ENCODE measurements at regions not wholly inside any gene's neighbourhood (a gene's known extent, or its start where the extent isn't known, plus 50 kb on each side); places are given as distances from the start of the nearest gene placed in this dataset.

DNA sequence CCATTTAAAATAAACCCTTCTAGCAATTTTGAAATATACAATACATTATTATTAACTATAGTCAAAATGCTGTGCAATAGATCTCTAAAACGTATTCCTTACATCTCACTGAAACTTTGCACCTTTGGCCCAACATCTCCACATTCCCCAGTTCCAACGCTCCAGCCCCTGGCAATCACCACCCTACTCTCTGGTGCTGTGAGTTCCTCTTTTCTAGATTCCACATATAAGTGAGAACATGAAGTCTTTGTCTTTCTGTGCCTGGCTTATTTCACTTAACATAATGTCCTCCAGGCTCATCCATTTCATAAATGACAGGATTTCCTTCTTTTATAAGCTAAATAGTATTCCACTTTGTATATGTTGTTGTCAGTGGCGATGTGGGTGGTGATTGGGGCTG lies 194.7 kb upstream of the RTL1 start:
- DNase-seq (ENCODE audit: low read depth, low spot score) (no peak), ATAC-seq (no peak)
- ChIA-PET CTCF (no interaction called here), POLR2A (no interaction called here)
- H3K27ac ChIP-seq (ENCODE audit: low read length) = no peak overlapping the region
- no peaks in the 10 kb centered on the region for H3K36me3 ChIP-seq (ENCODE audit: control insufficient read depth, insufficient read depth, low read length)
- TF ChIP-seq POLR2AphosphoS5 (IDR thresholded peaks at IDR 0.05; ENCODE audit: low read depth, low read length) = no peak
- TF ChIP-seq SIN3A (IDR thresholded peaks at IDR 0.05; ENCODE audit: borderline replicate concordance, insufficient read depth, low read depth, low read length) = no peak
- TF ChIP-seq TCF7L2 (IDR thresholded peaks at IDR 0.05; ENCODE audit: low read depth, low read length) = no peak
- no peak for TF ChIP-seq REST (IDR thresholded peaks at IDR 0.05; ENCODE audit: insufficient read depth in 1 of 2, low read depth in 2 of 2, low read length in 1 of 2)
- TF ChIP-seq CTCF (IDR thresholded peaks at IDR 0.05) = no peak
- BruUV-seq (replicated peaks) = no TSS peak
- H3K4me3 ChIP-seq (ENCODE audit: low read depth in 2 of 2, low read length in 2 of 2) = no peak overlapping the region
- no peaks in the 10 kb centered on the region for H3K27me3 ChIP-seq (ENCODE audit: control insufficient read depth, insufficient read depth, low read length)
- H3K4me1 ChIP-seq (ENCODE audit: control insufficient read depth, insufficient read depth, low read length) = no peaks in the 10 kb centered on the region
- in situ Hi-C loops (cut with HindIII; ENCODE audit: low pct_unique_long_range_greater_than_20kb, low sequenced_read_pairs) (no loop called here), intact Hi-C loops (cut with micrococcal nuclease; ENCODE audit: unreplicated experiment) (no loop called here)
- no peaks in the 10 kb centered on the region for H3K9me3 ChIP-seq (ENCODE audit: control insufficient read depth, insufficient read depth, low read depth, low read length)

DNA sequence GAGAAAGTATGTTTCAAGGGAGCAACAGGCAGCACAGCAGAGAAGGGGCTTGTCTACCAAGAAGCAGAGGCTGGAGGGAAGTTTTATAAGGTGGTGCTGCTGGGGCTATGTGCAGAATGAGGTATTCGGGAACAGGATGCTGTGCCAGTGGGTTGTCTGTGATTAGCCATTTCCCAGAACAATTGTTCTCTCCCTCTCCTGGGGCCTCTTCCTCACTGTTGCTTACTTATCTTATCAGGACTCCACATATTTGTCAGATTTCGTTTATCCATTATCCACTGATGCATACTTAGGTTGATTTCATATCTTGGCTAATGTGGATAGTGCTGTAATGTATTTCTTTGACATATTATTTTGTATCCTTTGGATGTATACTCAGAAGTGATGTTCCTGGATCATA lies 195.1 kb upstream of the RTL1 start:
- H3K36me3 ChIP-seq (ENCODE audit: control insufficient read depth, insufficient read depth, low read length) = no peaks in the 10 kb centered on the region
- in situ Hi-C loops (cut with HindIII; ENCODE audit: low pct_unique_long_range_greater_than_20kb, low sequenced_read_pairs) = no loop called here
- ChIA-PET CTCF (no interaction called here), POLR2A (no interaction called here)
- DNase-seq (ENCODE audit: low read depth, low spot score) = no peak
- TF ChIP-seq SIN3A (IDR thresholded peaks at IDR 0.05; ENCODE audit: borderline replicate concordance, insufficient read depth, low read depth, low read length) = no peak
- intact Hi-C loops (cut with micrococcal nuclease; ENCODE audit: unreplicated experiment) = no loop called here
- H3K4me3 ChIP-seq (ENCODE audit: low read depth in 2 of 2, low read length in 2 of 2) = no peak overlapping the region
- no peaks in the 10 kb centered on the region for H3K9me3 ChIP-seq (ENCODE audit: control insufficient read depth, insufficient read depth, low read depth, low read length)
- no peaks in the 10 kb centered on the region for H3K27me3 ChIP-seq (ENCODE audit: control insufficient read depth, insufficient read depth, low read length)
- no TSS peak for BruUV-seq (replicated peaks)
- no peak overlapping the region for H3K27ac ChIP-seq (ENCODE audit: low read length)
- no peak for ATAC-seq
- H3K4me1 ChIP-seq (ENCODE audit: control insufficient read depth, insufficient read depth, low read length) = no peaks in the 10 kb centered on the region

- no peaks in the 10 kb centered on the region for H3K9me3 ChIP-seq (ENCODE audit: control insufficient read depth, insufficient read depth, low read depth, low read length)
- no peaks in the 10 kb centered on the region for H3K27me3 ChIP-seq (ENCODE audit: control insufficient read depth, insufficient read depth, low read length)
- no TSS peak for BruUV-seq (replicated peaks)
- no peaks in the 10 kb centered on the region for H3K36me3 ChIP-seq (ENCODE audit: control insufficient read depth, insufficient read depth, low read length)
- H3K4me1 ChIP-seq (ENCODE audit: control insufficient read depth, insufficient read depth, low read length) = no peaks in the 10 kb centered on the region
- in situ Hi-C loops (cut with HindIII; ENCODE audit: low pct_unique_long_range_greater_than_20kb, low sequenced_read_pairs) = no loop called here
- intact Hi-C loops (cut with micrococcal nuclease; ENCODE audit: unreplicated experiment) = no loop called here
- no peak overlapping the region for H3K4me3 ChIP-seq (ENCODE audit: low read depth in 2 of 2, low read length in 2 of 2)
- ATAC-seq (no peak), DNase-seq (ENCODE audit: low read depth, low spot score) (no peak)
- ChIA-PET CTCF (no interaction called here), POLR2A (interaction anchor here (0.7 kb wide), 1 partner anchor 32 kb away, joined by 9 read pairs; no protein-coding TSS in a partner anchor)
- H3K27ac ChIP-seq (ENCODE audit: low read length) = no peak overlapping the region
- no peak for TF ChIP-seq SIN3A (IDR thresholded peaks at IDR 0.05; ENCODE audit: borderline replicate concordance, insufficient read depth, low read depth, low read length)
- no peak for TF ChIP-seq POLR2AphosphoS5 (IDR thresholded peaks at IDR 0.05; ENCODE audit: low read depth, low read length)
- TF ChIP-seq TCF7L2 (IDR thresholded peaks at IDR 0.05; ENCODE audit: low read depth, low read length) = no peak
- no peak for TF ChIP-seq REST (IDR thresholded peaks at IDR 0.05; ENCODE audit: insufficient read depth in 1 of 2, low read depth in 2 of 2, low read length in 1 of 2)
- TF ChIP-seq CTCF (IDR thresholded peaks at IDR 0.05) = no peak
These were observed 198.0 kb upstream of the RTL1 start for GRCh38 chr14:101101456-101102056.

Data from Panc1 (cell line).